Spleen (tissue), 11 donors: ENCODE measurements at regions not wholly inside any gene's neighbourhood (a gene's known extent, or its start where the extent isn't known, plus 50 kb on each side); places are given as distances from the start of the nearest gene placed in this dataset.

ENCODE experiments used
- DNase-seq: peaks from one replicate; pipeline ENCODE4 v3.0.0-alpha.2; 2020
- H3K27ac ChIP-seq, 8 donors: fragments of 200-600 bp; sonication (generic) in 7 of 8; 1 replicate in 4 of 8; 2 replicates in 4 of 8; pipeline versions ENCODE4 v1.5.0 to v1.8.0; 2016 to 2021; ENCODE audit warnings: inconsistent platforms in 4 of 8, mild to moderate bottlenecking in 4 of 8, moderate library complexity in 1 of 8
- H3K27me3 ChIP-seq, 7 donors: fragments of 200-600 bp; sonication (generic) in 6 of 7; replicated peaks in 1 of 7; 1 replicate in 4 of 7; 2 replicates in 3 of 7; pipeline versions ENCODE4 v1.5.0 to v1.8.0; 2016 to 2021; ENCODE audit warnings: inconsistent platforms in 3 of 7, mild to moderate bottlenecking in 1 of 7
- H3K36me3 ChIP-seq, 6 donors: fragments of 200-600 bp; sonication (generic) in 5 of 6; 1 replicate in 4 of 6; 2 replicates in 2 of 6; pipeline versions ENCODE4 v1.5.0 to v1.8.0; 2016 to 2021; ENCODE audit warnings: inconsistent platforms in 2 of 6
- H3K4me1 ChIP-seq, 6 donors: fragments of 200-600 bp; sonication (generic) in 5 of 6; 1 replicate in 3 of 6; 2 replicates in 3 of 6; pipeline versions ENCODE4 v1.5.0 to v1.8.0; 2016 to 2021; ENCODE audit warnings: inconsistent platforms in 3 of 6
- H3K4me3 ChIP-seq, 8 donors: fragments of 200-600 bp; sonication (generic) in 7 of 8; 1 replicate in 4 of 8; 2 replicates in 4 of 8; pipeline versions ENCODE4 v1.5.0 to v1.8.0; 2016 to 2021; ENCODE audit warnings: inconsistent platforms in 4 of 8, mild to moderate bottlenecking in 4 of 8, moderate library complexity in 2 of 8
- H3K9me3 ChIP-seq, 8 donors: fragments of 200-600 bp; sonication (generic) in 7 of 8; 1 replicate in 4 of 8; 2 replicates in 4 of 8; pipeline versions ENCODE4 v1.5.0 to v1.8.0; 2016 to 2021; ENCODE audit warnings: inconsistent platforms in 4 of 8
- CTCF ChIP-seq, 11 experiments: fragments of 200-600 bp in 7 of 11; fragments of 450-650 bp in 4 of 11; sonication (generic) in 4 of 11; IDR thresholded peaks in 8 of 11; conservative IDR thresholded peaks in 3 of 11; 1 replicate in 7 of 11; 2 replicates in 4 of 11; pipeline versions ENCODE4 v1.4.0 to v1.8.0; 2016 to 2021; ENCODE audit warnings: antibody characterized with exemption in 11 of 11, inconsistent platforms in 4 of 11, mild to moderate bottlenecking in 1 of 11
- POLR2A ChIP-seq, 3 donors: fragments of 450-650 bp; IDR thresholded peaks; one replicate each; pipeline ENCODE4 v1.5.1; 2017; ENCODE audit warnings: antibody characterized with exemption in 3 of 3, mild to moderate bottlenecking in 1 of 3
- POLR2AphosphoS5 ChIP-seq, 3 donors: sonication (generic); formaldehyde crosslinking; IDR thresholded peaks; one replicate each; pipeline ENCODE4 v1.5.1; 2017; ENCODE audit warnings: antibody characterized with exemption in 3 of 3
- WGBS, 5 donors: extraction: QIAGEN DNeasy Blood & Tissue Kit in 3 of 5; methylation state at CpG; one replicate each; pipeline versions ENCODE4 v1.1.5 to v1.1.7; 2013 to 2018; 5-methylcytosine and 5-hydroxymethylcytosine counted together
- intact Hi-C: fragments of 100-400 bp; cut with DNase I; formaldehyde crosslinking; loops from one replicate; pipeline ENCODE4 v1.15.0; 2023; ENCODE audit warnings: low total_unique reads
- donor health status: healthy with polysubstance abuse.
- donor health status: DM: no; HTN: no; CAD: no; lungs with moderate emphysema.
- donor health status: DM: no; HTN: no; CAD: no.
- donor health status: Bipolar disorder and iron deficiency.
- donor health status: healthy.
- donor health status: DM: no; HTN: no; CAD: no.
- donor health status: DM: yes; HTN: yes; CAD: no.

GRCh38 chr18:5710235-5710634, 166.4 kb upstream of the EPB41L3 start:
- Histone ChIP-seq H3K27ac (no peak overlapping the region), H3K4me3 (no peak overlapping the region), H3K36me3 (no peaks in the 10 kb centered on the region), H3K4me1 (no peaks in the 10 kb centered on the region), H3K9me3 (no peaks in the 10 kb centered on the region), H3K27me3 (peaks cover 0 to 9% (median 0%) of the 10 kb centered on the region in 7 donors)
- TF ChIP-seq POLR2AphosphoS5 (IDR thresholded peaks at IDR 0.05) (no peak), CTCF (IDR thresholded peaks at IDR 0.05 in 8 of 11, conservative IDR thresholded peaks at IDR 0.05 in 3 of 11) (no peak), POLR2A (IDR thresholded peaks at IDR 0.05) (no peak)
- 83 to 90% (median 86%) methylated on average over 4 of the region's 4 CpGs for WGBS, 5 donors
- intact Hi-C loops: no loop called here
- DNase-seq: no peak

- TF ChIP-seq POLR2A (IDR thresholded peaks at IDR 0.05) (no peak), CTCF (IDR thresholded peaks at IDR 0.05 in 8 of 11, conservative IDR thresholded peaks at IDR 0.05 in 3 of 11) (no peak), POLR2AphosphoS5 (IDR thresholded peaks at IDR 0.05) (no peak)
- H3K27ac ChIP-seq: no peak overlapping the region
- peaks cover 0 to 9% (median 0%) of the 10 kb centered on the region in 7 donors for H3K27me3 ChIP-seq
- no peaks in the 10 kb centered on the region for H3K9me3 ChIP-seq
- no peak overlapping the region for H3K4me3 ChIP-seq
- intact Hi-C loops: no loop called here
- no peaks in the 10 kb centered on the region for H3K36me3 ChIP-seq
- no peaks in the 10 kb centered on the region for H3K4me1 ChIP-seq
- WGBS, 5 donors: 35 to 50% (median 41%) methylated on average over 8 of the region's 8 CpGs
- no peak for DNase-seq
These were observed 165.8 kb upstream of the EPB41L3 start for GRCh38 chr18:5709476-5710095.

GRCh38 chr18:5707586-5707985, 163.8 kb upstream of the EPB41L3 start:
- intact Hi-C loops: no loop called here
- Histone ChIP-seq H3K36me3 (no peaks in the 10 kb centered on the region), H3K27ac (no peak overlapping the region), H3K4me1 (no peaks in the 10 kb centered on the region), H3K4me3 (no peak overlapping the region), H3K27me3 (peaks cover 0 to 9% (median 0%) of the 10 kb centered on the region in 7 donors), H3K9me3 (no peaks in the 10 kb centered on the region)
- WGBS, 5 donors: 58 to 82% (median 67%) methylated on average over 3 of the region's 3 CpGs
- TF ChIP-seq CTCF (IDR thresholded peaks at IDR 0.05 in 8 of 11, conservative IDR thresholded peaks at IDR 0.05 in 3 of 11) (no peak), POLR2A (IDR thresholded peaks at IDR 0.05) (no peak), POLR2AphosphoS5 (IDR thresholded peaks at IDR 0.05) (no peak)
- DNase-seq: no peak

- TF ChIP-seq CTCF (IDR thresholded peaks at IDR 0.05 in 8 of 11, conservative IDR thresholded peaks at IDR 0.05 in 3 of 11): no peak
- TF ChIP-seq POLR2A (IDR thresholded peaks at IDR 0.05): no peak
- TF ChIP-seq POLR2AphosphoS5 (IDR thresholded peaks at IDR 0.05): no peak
- no peak for DNase-seq
- Histone ChIP-seq H3K36me3 (no peaks in the 10 kb centered on the region), H3K27ac (no peak overlapping the region), H3K4me1 (no peaks in the 10 kb centered on the region), H3K9me3 (no peaks in the 10 kb centered on the region), H3K27me3 (peaks cover 0 to 9% (median 0%) of the 10 kb centered on the region in 7 donors), H3K4me3 (no peak overlapping the region)
- 93 to 100% (median 95%) methylated on average over 5 of the region's 5 CpGs for WGBS, 5 donors
- intact Hi-C loops: no loop called here
These were observed 161.6 kb upstream of the EPB41L3 start for GRCh38 chr18:5705393-5705792.
